Activated CD8-positive, alpha-beta T cell treated with anti-CD3 and anti-CD28 coated beads for 36 hours (primary cell): ENCODE measurements at regions not wholly inside any gene's neighbourhood (a gene's known extent, or its start where the extent isn't known, plus 50 kb on each side); places are given as distances from the start of the nearest gene placed in this dataset.
"Not testable (repeated sequence)": the region's sequence is repeated elsewhere in the genome, so short reads cannot be mapped to it uniquely, and the experiment has no call there.

Source experiments
- ATAC-seq: fragments of 200-7000 bp; cut with Tn5 transposase; one replicate; pipeline ENCODE4 v1.10.0; 2021; ENCODE audit warnings: mild to moderate bottlenecking, moderate library complexity
- CTCF ChIA-PET: fragments of 350-600 bp; sonication (Branson Sonifier 250); formaldehyde crosslinking; loops from one replicate; lab custom pipeline; 2021; ENCODE audit warnings: antibody characterized with exemption; lab: Charles Lee
- POLR2A ChIA-PET: fragments of 350-600 bp; sonication (Branson Sonifier 250); formaldehyde crosslinking; loops from one replicate; lab custom pipeline; 2021; ENCODE audit warnings: antibody characterized with exemption; lab: Charles Lee
- DNase-seq: peaks from one replicate; pipeline ENCODE4 v3.0.0-alpha.2; 2020
- H3K27ac Mint-ChIP-seq: one replicate; pipeline ENCODE4 v1.8.0; 2021; ENCODE audit warnings: mild to moderate bottlenecking, mixed read lengths
- H3K27me3 Mint-ChIP-seq: one replicate; pipeline ENCODE4 v1.8.0; 2021; ENCODE audit warnings: mixed read lengths
- H3K36me3 Mint-ChIP-seq: one replicate; pipeline ENCODE4 v1.8.0; 2021; ENCODE audit warnings: low read depth, mixed read lengths
- H3K4me1 Mint-ChIP-seq: one replicate; pipeline ENCODE4 v1.8.0; 2021; ENCODE audit warnings: low read depth, mixed read lengths
- H3K4me3 Mint-ChIP-seq: one replicate; pipeline ENCODE4 v1.8.0; 2021; ENCODE audit warnings: mild to moderate bottlenecking, moderate library complexity, mixed read lengths
- H3K9me3 Mint-ChIP-seq: one replicate; pipeline ENCODE4 v1.8.0; 2021; ENCODE audit warnings: mixed read lengths
- intact Hi-C: fragments of 100-400 bp; cut with micrococcal nuclease; formaldehyde crosslinking; loops from one replicate; pipeline ENCODE4 v1.10.0; 2022
- TF ChIP-seq, protein P1 (sequence below): fragments of 200-600 bp; IDR thresholded peaks from one replicate; pipeline ENCODE4 v1.8.0; 2022; ENCODE audit warnings: antibody characterized with exemption, mild to moderate bottlenecking

DNA sequence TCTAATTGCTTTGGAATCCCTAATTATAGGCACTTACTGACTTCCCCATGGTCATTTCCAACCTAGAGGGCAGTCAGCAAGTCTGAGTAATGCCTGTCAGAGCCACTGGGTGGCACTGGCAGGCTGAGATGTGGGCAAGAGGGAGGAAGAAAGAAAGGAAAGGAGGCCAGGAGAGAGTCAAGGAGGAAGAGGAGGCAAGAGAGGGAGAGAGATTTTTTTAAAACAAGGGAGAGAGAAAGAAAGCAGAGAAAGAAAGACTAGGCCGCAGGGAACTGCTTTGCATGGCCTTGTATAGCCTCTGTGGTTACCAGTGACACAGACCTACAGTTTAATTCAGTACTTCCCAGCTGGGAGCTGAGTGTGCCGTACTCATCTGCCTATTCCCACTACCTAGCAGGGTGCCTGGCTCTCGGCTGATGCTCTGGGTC, 210.4 kb upstream of the ADO start:
- peaks cover 10% of the 10 kb centered on the region for H3K4me1 Mint-ChIP-seq
- CTCF ChIA-PET: interaction anchor here (0.7 to 3.1 kb wide), 31 partner anchors 8 to 843 kb away, joined by 3 to 42 read pairs (median 4); partner anchors contain the start of gene EGR2
- POLR2A ChIA-PET: interaction anchor here (0.9 to 1.9 kb wide), 2 partner anchors 54 to 223 kb away, joined by 3 to 6 read pairs; no protein-coding TSS in a partner anchor
- ATAC-seq (peak; percentile 84), DNase-seq (peak; percentile 65)
- H3K4me3 Mint-ChIP-seq: no peak overlapping the region
- no peaks in the 10 kb centered on the region for H3K9me3 Mint-ChIP-seq
- peaks cover 5% of the 10 kb centered on the region for H3K27me3 Mint-ChIP-seq
- peak overlapping the region; percentile 6 for H3K27ac Mint-ChIP-seq
- TF ChIP-seq, protein P1, sequence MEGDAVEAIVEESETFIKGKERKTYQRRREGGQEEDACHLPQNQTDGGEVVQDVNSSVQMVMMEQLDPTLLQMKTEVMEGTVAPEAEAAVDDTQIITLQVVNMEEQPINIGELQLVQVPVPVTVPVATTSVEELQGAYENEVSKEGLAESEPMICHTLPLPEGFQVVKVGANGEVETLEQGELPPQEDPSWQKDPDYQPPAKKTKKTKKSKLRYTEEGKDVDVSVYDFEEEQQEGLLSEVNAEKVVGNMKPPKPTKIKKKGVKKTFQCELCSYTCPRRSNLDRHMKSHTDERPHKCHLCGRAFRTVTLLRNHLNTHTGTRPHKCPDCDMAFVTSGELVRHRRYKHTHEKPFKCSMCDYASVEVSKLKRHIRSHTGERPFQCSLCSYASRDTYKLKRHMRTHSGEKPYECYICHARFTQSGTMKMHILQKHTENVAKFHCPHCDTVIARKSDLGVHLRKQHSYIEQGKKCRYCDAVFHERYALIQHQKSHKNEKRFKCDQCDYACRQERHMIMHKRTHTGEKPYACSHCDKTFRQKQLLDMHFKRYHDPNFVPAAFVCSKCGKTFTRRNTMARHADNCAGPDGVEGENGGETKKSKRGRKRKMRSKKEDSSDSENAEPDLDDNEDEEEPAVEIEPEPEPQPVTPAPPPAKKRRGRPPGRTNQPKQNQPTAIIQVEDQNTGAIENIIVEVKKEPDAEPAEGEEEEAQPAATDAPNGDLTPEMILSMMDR: peak; percentile 98
- H3K36me3 Mint-ChIP-seq: no peaks in the 10 kb centered on the region
- intact Hi-C loops: loop anchor here (5.0 to 10.0 kb wide), 4 partner anchors 157 to 563 kb away; no protein-coding TSS in a partner anchor

DNA sequence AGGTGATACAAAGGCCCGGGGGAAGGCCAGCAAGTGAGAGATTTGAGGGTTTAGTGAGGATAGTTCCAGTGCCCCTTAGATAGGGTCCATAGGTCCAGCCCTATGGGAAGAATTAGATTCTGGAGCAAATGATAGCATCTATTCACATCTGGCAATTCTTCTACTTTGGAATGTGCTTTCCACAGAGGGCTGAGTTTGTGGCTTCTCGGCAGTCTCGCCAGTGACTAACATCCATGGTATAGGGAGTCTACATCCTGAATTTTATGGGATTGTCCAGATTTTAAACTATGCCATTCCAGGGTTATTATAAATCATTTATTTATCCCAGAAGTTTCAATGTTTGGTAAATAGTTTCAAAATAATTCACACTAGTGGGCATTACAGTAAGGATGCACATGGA, 207.3 kb upstream of the ADO start:
- ATAC-seq (no peak), DNase-seq (no peak)
- no peaks in the 10 kb centered on the region for H3K36me3 Mint-ChIP-seq
- H3K9me3 Mint-ChIP-seq: no peaks in the 10 kb centered on the region
- CTCF ChIA-PET: interaction anchor here (2.2 kb wide), 2 partner anchors 13 to 487 kb away, joined by 6 to 8 read pairs; no protein-coding TSS in a partner anchor
- POLR2A ChIA-PET: no interaction called here
- TF ChIP-seq, protein P1: no peak
- H3K4me3 Mint-ChIP-seq: no peak overlapping the region
- intact Hi-C loops: loop anchor here (5.0 to 10.0 kb wide), 2 partner anchors 220 to 408 kb away; partner anchors contain the start of gene EGR2
- no peak overlapping the region for H3K27ac Mint-ChIP-seq
- peaks cover 7% of the 10 kb centered on the region for H3K27me3 Mint-ChIP-seq
- H3K4me1 Mint-ChIP-seq: peaks cover 10% of the 10 kb centered on the region

DNA sequence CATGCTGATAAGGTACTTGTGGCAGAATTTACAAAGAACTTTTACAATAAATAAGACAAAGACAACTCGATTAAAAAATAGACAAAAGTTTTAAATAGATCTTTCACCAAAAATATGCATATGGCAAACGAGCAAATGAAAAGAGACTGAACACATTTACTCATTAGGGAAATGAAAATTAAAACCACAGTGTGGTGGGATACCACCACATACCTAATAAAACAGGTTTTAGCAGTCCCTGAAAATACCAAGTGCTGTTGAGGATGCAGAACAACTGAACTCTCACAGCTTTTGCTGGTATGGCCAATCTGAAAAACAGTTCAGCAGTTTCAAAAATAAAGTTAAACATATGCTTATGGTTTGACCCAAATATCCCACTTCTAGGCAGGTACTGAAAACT, 205.4 kb upstream of the ADO start:
- H3K36me3 Mint-ChIP-seq: no peaks in the 10 kb centered on the region
- DNase-seq (no peak), ATAC-seq (no peak)
- no peak overlapping the region for H3K4me3 Mint-ChIP-seq
- H3K27ac Mint-ChIP-seq: no peak overlapping the region
- ChIA-PET CTCF (interaction anchor here (0.8 to 1.7 kb wide), 2 partner anchors 11 to 162 kb away, joined by 3 to 8 read pairs; no protein-coding TSS in a partner anchor), POLR2A (no interaction called here)
- no peaks in the 10 kb centered on the region for H3K9me3 Mint-ChIP-seq
- H3K27me3 Mint-ChIP-seq: peaks cover 7% of the 10 kb centered on the region
- TF ChIP-seq, protein P1: no peak
- peaks cover 7% of the 10 kb centered on the region for H3K4me1 Mint-ChIP-seq
- intact Hi-C loops: loop anchor here (5.0 to 10.0 kb wide), 2 partner anchors 218 to 406 kb away; partner anchors contain the start of gene EGR2

DNA sequence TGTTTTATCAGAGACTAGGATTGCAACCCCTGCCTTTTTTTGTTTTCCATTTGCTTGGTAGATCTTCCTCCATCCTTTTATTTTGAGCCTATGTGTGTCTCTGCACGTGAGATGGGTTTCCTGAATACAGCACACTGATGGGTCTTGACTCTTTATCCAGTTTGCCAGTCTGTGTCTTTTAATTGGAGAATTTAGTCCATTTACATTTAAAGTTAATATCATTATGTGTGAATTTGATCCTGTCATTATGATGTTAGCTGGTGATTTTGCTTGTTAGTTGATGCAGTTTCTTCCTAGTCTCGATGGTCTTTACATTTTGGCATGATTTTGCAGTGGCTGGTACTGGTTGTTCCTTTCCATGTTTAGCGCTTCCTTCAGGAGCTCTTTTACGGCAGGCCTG, 198.0 kb upstream of the ADO start:
- H3K36me3 Mint-ChIP-seq, ATAC-seq, intact Hi-C loops, H3K9me3 Mint-ChIP-seq, H3K27me3 Mint-ChIP-seq, DNase-seq, H3K27ac Mint-ChIP-seq, H3K4me3 Mint-ChIP-seq, POLR2A ChIA-PET, CTCF ChIA-PET: not testable (repeated sequence)
- H3K4me1 Mint-ChIP-seq: peaks cover 12% of the 10 kb centered on the region

DNA sequence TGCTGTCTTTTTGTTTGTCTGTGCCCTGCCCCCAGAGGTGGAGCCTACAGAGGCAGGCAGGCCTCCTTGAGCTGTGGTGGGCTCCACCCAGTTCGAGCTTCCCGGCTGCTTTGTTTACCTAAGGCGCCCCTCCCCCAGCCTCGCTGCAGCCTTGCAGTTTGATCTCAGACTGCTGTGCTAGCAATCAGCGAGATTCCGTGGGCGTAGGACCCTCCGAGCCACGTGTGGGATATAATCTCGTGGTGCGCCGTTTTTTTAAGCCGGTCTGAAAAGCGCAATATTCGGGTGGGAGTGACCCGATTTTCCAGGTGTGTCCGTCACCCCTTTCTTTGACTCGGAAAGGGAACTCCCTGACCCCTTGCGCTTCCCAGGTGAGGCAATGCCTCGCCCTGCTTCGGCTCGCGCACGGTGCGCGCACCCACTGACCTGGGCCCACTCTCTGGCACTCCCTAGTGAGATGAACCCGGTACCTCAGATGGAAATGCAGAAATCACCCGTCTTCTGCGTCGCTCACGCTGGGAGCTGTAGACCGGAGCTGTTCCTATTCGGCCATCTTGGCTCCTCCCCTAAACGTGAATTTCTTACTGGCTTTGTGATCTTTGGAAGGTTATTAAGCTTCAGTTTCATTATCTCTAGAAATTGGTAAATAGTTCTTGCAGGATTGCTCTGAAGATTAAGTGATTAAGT, 196.2 kb upstream of the ADO start:
- H3K4me1 Mint-ChIP-seq: peaks cover 19% of the 10 kb centered on the region
- H3K27me3 Mint-ChIP-seq, H3K36me3 Mint-ChIP-seq, H3K9me3 Mint-ChIP-seq, H3K27ac Mint-ChIP-seq, DNase-seq, H3K4me3 Mint-ChIP-seq, ATAC-seq, intact Hi-C loops: not testable (repeated sequence)
- POLR2A ChIA-PET: interaction anchor here (1.0 kb wide), 1 partner anchor 208 kb away, joined by 3 read pairs; the partner anchor contains the start of gene EGR2
- CTCF ChIA-PET: interaction anchor here (1.0 to 8.3 kb wide), 5 partner anchors 14 to 253 kb away, joined by 3 to 128 read pairs (median 4); partner anchors contain the start of gene EGR2
